ENCODE measurements at regions not wholly inside any gene's neighbourhood (a gene's known extent, or its start where the extent isn't known, plus 50 kb on each side); places are given as distances from the start of the nearest gene placed in this dataset.

GRCh38 chr15:46296002-46296401 is 661.2 kb downstream of the SQOR start:
- H3K4me1 Mint-ChIP-seq = no peaks in the 10 kb centered on the region
- DNase-seq = no peak
- H3K9me3 Mint-ChIP-seq = peaks cover 4 to 25% (median 5%) of the 10 kb centered on the region in 6 donors
- no peak overlapping the region for H3K27ac Mint-ChIP-seq
- H3K4me3 Mint-ChIP-seq = no peak overlapping the region
- H3K36me3 Mint-ChIP-seq = no peaks in the 10 kb centered on the region
- peaks cover 0 to 2% (median 0%) of the 10 kb centered on the region in 3 donors for H3K27me3 Mint-ChIP-seq (ENCODE audit: low read depth in 3 of 3)

- Mint-ChIP-seq H3K4me1 (no peaks in the 10 kb centered on the region), H3K27me3 (ENCODE audit: low read depth in 3 of 3) (peaks cover 0 to 2% (median 0%) of the 10 kb centered on the region in 3 donors), H3K27ac (no peak overlapping the region), H3K36me3 (no peaks in the 10 kb centered on the region), H3K9me3 (peaks cover 0 to 26% (median 4%) of the 10 kb centered on the region in 6 donors), H3K4me3 (no peak overlapping the region)
- DNase-seq = no peak
Measured at GRCh38 chr15:46296797-46297196, 662.0 kb downstream of the SQOR start.

DNA sequence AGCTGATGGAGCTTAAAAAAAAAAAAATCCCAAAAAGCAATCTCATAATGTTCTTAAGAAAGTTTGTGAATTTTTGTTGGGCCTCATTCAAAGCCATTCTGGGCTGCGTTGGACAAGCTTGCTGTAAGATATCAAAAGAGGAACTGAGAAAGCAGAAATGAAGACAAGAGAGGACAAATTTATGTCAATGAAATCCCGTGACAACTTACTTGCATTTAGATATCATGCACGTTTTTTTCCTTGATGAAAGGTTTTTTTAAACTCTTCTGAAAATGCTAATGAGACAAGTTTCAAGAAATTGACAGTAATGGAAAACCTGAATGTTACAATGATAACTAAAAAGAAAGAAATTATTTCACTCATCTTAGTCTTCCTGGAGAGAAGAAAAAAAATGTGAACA is 662.9 kb downstream of the SQOR start:
- H3K36me3 Mint-ChIP-seq = no peaks in the 10 kb centered on the region
- no peak overlapping the region for H3K27ac Mint-ChIP-seq
- peaks cover 0 to 26% (median 4%) of the 10 kb centered on the region in 6 donors for H3K9me3 Mint-ChIP-seq
- no peaks in the 10 kb centered on the region for H3K4me1 Mint-ChIP-seq
- peaks cover 0 to 2% (median 0%) of the 10 kb centered on the region in 3 donors for H3K27me3 Mint-ChIP-seq (ENCODE audit: low read depth in 3 of 3)
- DNase-seq = no peak
- H3K4me3 Mint-ChIP-seq = no peak overlapping the region

DNA sequence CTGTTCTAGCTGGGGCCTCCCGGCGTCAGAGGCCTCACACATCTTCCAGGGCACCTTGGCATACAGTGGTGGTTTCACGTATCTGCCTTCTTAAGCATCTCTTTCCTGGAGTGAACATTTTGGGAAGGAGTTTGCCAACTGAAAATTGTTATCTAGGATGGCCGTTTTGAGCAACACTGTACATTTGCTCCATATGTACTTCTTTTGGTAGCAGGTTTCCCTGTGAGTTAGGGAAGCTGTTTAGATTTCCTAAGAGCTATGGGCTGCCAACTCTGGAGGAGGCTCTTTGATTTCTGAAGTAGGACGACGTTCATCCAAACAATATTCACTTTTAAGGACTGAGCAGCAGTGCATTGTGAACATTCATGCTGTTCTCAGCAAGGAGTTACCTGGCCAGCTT is 665.9 kb downstream of the SQOR start:
- H3K36me3 Mint-ChIP-seq = no peaks in the 10 kb centered on the region
- H3K4me1 Mint-ChIP-seq = no peaks in the 10 kb centered on the region
- DNase-seq = no peak
- no peak overlapping the region for H3K27ac Mint-ChIP-seq
- H3K9me3 Mint-ChIP-seq = peaks cover 0 to 18% (median 3%) of the 10 kb centered on the region in 6 donors
- H3K27me3 Mint-ChIP-seq (ENCODE audit: low read depth in 3 of 3) = no peaks in the 10 kb centered on the region
- no peak overlapping the region for H3K4me3 Mint-ChIP-seq

GRCh38 chr15:46301291-46301690 is 666.5 kb downstream of the SQOR start:
- Mint-ChIP-seq H3K9me3 (peaks cover 0 to 13% (median 3%) of the 10 kb centered on the region in 6 donors), H3K4me3 (no peak overlapping the region), H3K4me1 (no peaks in the 10 kb centered on the region), H3K36me3 (no peaks in the 10 kb centered on the region), H3K27ac (no peak overlapping the region), H3K27me3 (ENCODE audit: low read depth in 3 of 3) (no peaks in the 10 kb centered on the region)
- no peak for DNase-seq

DNA sequence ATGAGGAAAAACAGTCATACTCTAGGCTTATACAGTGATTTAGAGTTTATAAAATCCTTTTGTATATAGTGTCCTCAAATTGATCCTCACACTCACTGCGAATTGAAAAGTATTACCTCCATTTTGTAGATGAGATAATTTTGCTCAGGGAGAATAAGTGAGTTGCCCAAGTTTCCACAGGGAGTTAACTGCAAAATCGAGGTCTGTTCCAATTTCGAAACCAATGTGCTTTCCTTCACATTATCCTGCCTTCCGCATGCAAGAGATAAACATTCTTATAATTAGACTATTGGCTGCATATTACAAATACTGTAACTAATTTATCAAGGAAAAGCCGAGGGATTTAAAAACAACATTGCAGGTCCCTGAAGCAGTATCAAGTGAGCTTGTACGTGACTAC is 667.0 kb downstream of the SQOR start:
- Mint-ChIP-seq H3K27ac (no peak overlapping the region), H3K36me3 (no peaks in the 10 kb centered on the region), H3K4me1 (no peaks in the 10 kb centered on the region), H3K27me3 (ENCODE audit: low read depth in 3 of 3) (no peaks in the 10 kb centered on the region), H3K9me3 (peaks cover 0 to 11% (median 4%) of the 10 kb centered on the region in 6 donors), H3K4me3 (no peak overlapping the region)
- no peak for DNase-seq

DNA sequence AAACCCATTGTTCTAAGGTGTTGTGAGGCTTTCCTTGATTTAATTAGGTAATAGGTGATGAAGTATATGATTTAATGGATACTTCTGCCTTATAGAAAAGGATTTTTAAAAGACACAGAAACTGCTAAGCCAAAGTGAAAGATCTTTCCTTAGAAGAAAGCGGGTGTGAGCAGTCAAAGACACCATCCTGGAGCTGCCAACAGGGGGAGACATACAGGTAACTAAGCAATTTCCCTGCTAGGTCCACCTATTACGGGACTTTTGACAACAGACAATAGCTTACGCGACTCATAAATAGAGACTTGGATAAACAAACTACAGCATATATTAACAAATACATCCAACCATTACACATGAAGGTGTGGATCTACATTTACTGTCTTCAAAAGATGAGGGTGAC is 669.5 kb downstream of the SQOR start:
- Mint-ChIP-seq H3K4me3 (no peak overlapping the region), H3K4me1 (no peaks in the 10 kb centered on the region), H3K9me3 (peaks cover 0 to 6% (median 3%) of the 10 kb centered on the region in 6 donors), H3K27ac (no peak overlapping the region), H3K27me3 (ENCODE audit: low read depth in 3 of 3) (no peaks in the 10 kb centered on the region), H3K36me3 (no peaks in the 10 kb centered on the region)
- DNase-seq = no peak

DNA sequence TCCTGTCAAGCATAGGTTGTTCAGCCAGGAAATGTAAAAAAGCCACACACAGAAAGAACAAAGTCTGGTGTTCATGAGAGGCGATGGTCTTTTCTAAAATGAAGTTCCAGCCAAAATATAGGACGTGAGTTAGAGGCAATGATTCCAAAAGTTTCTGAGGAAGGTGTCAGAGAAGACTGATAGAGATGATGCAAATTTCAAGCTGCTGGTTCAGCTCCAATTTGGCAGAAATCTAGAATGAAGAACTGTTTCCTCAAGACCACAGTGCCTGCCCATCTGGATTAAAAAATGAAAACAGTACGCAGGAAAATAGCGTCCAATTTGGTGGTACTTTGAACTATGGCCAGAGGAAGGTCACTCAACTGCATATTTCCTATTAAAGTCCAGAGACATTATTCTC is 672.9 kb downstream of the SQOR start:
- Mint-ChIP-seq H3K4me3 (no peak overlapping the region), H3K27me3 (ENCODE audit: low read depth in 3 of 3) (no peaks in the 10 kb centered on the region)

GRCh38 chr15:46309914-46310313 is 675.1 kb downstream of the SQOR start:
- no peak for DNase-seq
- Mint-ChIP-seq H3K4me3 (no peak overlapping the region), H3K27me3 (ENCODE audit: low read depth in 3 of 3) (no peaks in the 10 kb centered on the region), H3K27ac (no peak overlapping the region), H3K4me1 (no peaks in the 10 kb centered on the region), H3K9me3 (peaks cover 0 to 6% (median 0%) of the 10 kb centered on the region in 6 donors), H3K36me3 (no peaks in the 10 kb centered on the region)

More for the DNA sequence above, 672.9 kb downstream of the SQOR start:
- Mint-ChIP-seq H3K36me3 (no peaks in the 10 kb centered on the region), H3K9me3 (peaks cover 0 to 6% (median 0%) of the 10 kb centered on the region in 6 donors), H3K4me1 (no peaks in the 10 kb centered on the region), H3K27ac (no peak overlapping the region)
- DNase-seq = no peak

- H3K36me3 Mint-ChIP-seq = no peaks in the 10 kb centered on the region
- H3K4me1 Mint-ChIP-seq = no peaks in the 10 kb centered on the region
- peaks cover 0 to 3% (median 0%) of the 10 kb centered on the region in 6 donors for H3K9me3 Mint-ChIP-seq
- H3K27ac Mint-ChIP-seq = no peak overlapping the region
- no peaks in the 10 kb centered on the region for H3K27me3 Mint-ChIP-seq (ENCODE audit: low read depth in 3 of 3)
- peak in 2 of 3 donors; percentile 6 to 13 for DNase-seq
- no peak overlapping the region for H3K4me3 Mint-ChIP-seq
Measured at GRCh38 chr15:46312133-46312740, 677.4 kb downstream of the SQOR start.

DNA sequence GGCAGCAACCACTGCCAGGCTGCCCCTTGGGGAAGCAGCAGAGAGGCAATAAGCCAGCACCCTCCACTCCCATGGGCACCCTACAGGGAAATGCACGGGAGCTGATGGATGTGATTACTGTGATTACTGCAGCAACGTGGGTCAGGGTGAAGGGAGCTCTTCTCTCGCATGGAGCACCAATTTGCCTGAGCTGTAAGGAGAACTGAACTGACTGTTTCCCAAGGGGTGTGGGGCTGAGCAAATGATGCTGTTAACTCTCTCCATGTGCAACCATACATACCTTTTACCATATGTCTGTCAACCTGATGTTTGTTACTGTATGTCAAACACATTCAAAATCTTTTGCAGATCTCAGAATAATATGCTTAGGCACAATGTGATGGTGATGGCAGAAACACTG is 680.6 kb downstream of the SQOR start:
- no peak overlapping the region for H3K27ac Mint-ChIP-seq

DNA sequence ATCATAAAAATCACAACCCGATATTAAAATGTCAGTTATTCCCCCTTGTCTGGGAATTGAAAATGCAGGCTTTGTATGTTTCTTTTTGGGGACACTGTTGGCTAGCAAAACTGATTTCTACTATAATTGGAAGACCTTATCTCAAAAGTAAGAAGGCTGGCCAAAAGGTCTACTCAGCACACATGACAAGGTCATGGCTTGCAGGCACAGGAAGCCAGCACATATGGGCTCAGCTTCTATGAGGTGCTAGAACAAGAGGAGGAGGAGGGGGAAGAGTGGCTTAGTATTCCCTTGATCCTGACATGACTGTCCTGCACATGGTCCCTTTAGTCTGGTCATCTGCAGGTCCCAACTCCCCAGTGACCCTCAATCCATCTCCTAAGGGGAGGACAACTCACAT is 681.2 kb downstream of the SQOR start:
- Mint-ChIP-seq H3K36me3 (no peaks in the 10 kb centered on the region), H3K27me3 (ENCODE audit: low read depth in 3 of 3) (no peaks in the 10 kb centered on the region), H3K4me1 (no peaks in the 10 kb centered on the region), H3K4me3 (no peak overlapping the region), H3K27ac (no peak overlapping the region), H3K9me3 (peaks cover 0 to 2% (median 0%) of the 10 kb centered on the region in 6 donors)
- no peak for DNase-seq

More for the DNA sequence above, 680.6 kb downstream of the SQOR start:
- Mint-ChIP-seq H3K27me3 (ENCODE audit: low read depth in 3 of 3) (no peaks in the 10 kb centered on the region), H3K36me3 (no peaks in the 10 kb centered on the region), H3K4me3 (no peak overlapping the region), H3K4me1 (no peaks in the 10 kb centered on the region), H3K9me3 (peaks cover 0 to 2% (median 0%) of the 10 kb centered on the region in 6 donors)
- no peak for DNase-seq

DNA sequence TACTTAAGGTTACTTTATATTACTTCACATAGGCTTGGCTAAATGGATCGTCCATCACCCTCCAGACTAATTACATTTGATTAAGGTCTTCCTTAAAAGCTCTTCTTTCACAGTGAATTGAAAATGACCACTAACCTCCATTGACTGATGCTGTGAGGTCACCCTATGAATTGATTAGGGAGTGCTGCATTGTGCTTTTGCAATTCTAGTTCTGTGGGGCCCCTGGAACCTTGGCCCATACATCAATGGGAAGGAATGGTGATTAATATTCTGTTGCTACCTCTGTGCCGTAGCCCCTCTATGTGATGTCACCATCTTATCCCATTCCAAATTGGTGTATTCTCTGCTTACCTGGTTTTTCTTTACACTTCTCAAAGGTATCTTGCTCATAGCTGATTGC is 682.2 kb downstream of the SQOR start:
- Mint-ChIP-seq H3K27me3 (ENCODE audit: low read depth in 3 of 3) (no peaks in the 10 kb centered on the region), H3K36me3 (no peaks in the 10 kb centered on the region), H3K4me3 (no peak overlapping the region), H3K9me3 (peaks cover 0 to 2% (median 0%) of the 10 kb centered on the region in 6 donors), H3K27ac (no peak overlapping the region), H3K4me1 (no peaks in the 10 kb centered on the region)
- no peak for DNase-seq

GRCh38 chr15:46322753-46323152 is 687.9 kb downstream of the SQOR start:
- H3K4me3 Mint-ChIP-seq = no peak overlapping the region
- H3K27me3 Mint-ChIP-seq (ENCODE audit: low read depth in 3 of 3) = no peaks in the 10 kb centered on the region
- H3K27ac Mint-ChIP-seq = no peak overlapping the region
- peaks cover 0 to 2% (median 0%) of the 10 kb centered on the region in 6 donors for H3K9me3 Mint-ChIP-seq
- no peaks in the 10 kb centered on the region for H3K36me3 Mint-ChIP-seq
- no peaks in the 10 kb centered on the region for H3K4me1 Mint-ChIP-seq
- no peak for DNase-seq

GRCh38 chr15:46326173-46326572 is 691.3 kb downstream of the SQOR start:
- Mint-ChIP-seq H3K27me3 (ENCODE audit: low read depth in 3 of 3) (no peaks in the 10 kb centered on the region), H3K4me3 (no peak overlapping the region), H3K27ac (no peak overlapping the region), H3K9me3 (peaks cover 0 to 10% (median 1%) of the 10 kb centered on the region in 6 donors), H3K36me3 (no peaks in the 10 kb centered on the region), H3K4me1 (no peaks in the 10 kb centered on the region)
- DNase-seq = no peak
